ENCODE measurements at regions not wholly inside any gene's neighbourhood (a gene's known extent, or its start where the extent isn't known, plus 50 kb on each side); places are given as distances from the start of the nearest gene placed in this dataset.

DNA sequence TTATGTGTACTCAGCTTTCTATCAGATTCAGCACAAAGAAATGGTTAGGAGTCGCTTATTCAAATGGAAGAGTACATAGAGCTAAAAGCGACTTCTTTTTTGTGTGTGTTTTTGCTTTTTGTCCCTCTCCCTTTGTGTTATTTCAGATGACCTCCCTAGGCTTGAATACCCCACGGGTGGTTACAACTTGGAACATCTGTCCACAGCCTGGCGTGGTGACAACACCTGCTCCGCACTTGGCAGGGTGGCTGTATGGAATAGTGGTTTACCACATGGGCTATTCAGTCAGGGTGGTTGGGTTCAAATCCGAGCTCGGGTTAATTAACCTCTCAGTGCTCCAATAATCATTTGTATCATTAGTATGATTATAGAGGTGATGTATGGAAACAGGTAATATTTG, 151.6 kb upstream of the FREM2 start:
- H3K4me3 ChIP-seq (replicated peaks; ENCODE audit: low read depth, low read length), result no peak overlapping the region
- TF ChIP-seq, protein P1, sequence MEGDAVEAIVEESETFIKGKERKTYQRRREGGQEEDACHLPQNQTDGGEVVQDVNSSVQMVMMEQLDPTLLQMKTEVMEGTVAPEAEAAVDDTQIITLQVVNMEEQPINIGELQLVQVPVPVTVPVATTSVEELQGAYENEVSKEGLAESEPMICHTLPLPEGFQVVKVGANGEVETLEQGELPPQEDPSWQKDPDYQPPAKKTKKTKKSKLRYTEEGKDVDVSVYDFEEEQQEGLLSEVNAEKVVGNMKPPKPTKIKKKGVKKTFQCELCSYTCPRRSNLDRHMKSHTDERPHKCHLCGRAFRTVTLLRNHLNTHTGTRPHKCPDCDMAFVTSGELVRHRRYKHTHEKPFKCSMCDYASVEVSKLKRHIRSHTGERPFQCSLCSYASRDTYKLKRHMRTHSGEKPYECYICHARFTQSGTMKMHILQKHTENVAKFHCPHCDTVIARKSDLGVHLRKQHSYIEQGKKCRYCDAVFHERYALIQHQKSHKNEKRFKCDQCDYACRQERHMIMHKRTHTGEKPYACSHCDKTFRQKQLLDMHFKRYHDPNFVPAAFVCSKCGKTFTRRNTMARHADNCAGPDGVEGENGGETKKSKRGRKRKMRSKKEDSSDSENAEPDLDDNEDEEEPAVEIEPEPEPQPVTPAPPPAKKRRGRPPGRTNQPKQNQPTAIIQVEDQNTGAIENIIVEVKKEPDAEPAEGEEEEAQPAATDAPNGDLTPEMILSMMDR (IDR thresholded peaks at IDR 0.05; ENCODE audit: low read depth, low read length, missing control alignments), result no peak
- no peak for DNase-seq (ENCODE audit: extremely low read depth, low read depth)

DNA sequence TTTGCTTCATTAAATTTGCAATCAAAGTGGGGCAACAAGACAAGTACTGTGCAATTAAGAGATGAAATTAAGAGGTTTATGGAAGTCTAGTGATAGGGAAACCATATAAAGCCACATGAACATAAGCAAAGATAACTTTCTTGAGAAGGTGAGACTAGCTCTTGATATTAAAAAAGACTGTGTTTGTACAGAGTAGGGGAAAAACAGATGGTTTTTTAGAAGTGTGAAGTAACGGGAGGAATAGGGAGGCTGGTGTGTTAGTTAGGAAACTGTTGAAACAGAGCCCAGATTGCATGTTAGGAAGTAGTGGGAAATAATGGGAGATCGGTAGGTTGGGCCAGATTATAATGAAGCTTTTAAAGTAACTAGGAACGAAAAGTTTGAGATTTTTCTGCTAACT, 149.8 kb upstream of the FREM2 start:
- H3K4me3 ChIP-seq (replicated peaks; ENCODE audit: low read depth, low read length), result no peak overlapping the region
- TF ChIP-seq, protein P1 (IDR thresholded peaks at IDR 0.05; ENCODE audit: low read depth, low read length, missing control alignments), result no peak
- DNase-seq (ENCODE audit: extremely low read depth, low read depth), result no peak

DNA sequence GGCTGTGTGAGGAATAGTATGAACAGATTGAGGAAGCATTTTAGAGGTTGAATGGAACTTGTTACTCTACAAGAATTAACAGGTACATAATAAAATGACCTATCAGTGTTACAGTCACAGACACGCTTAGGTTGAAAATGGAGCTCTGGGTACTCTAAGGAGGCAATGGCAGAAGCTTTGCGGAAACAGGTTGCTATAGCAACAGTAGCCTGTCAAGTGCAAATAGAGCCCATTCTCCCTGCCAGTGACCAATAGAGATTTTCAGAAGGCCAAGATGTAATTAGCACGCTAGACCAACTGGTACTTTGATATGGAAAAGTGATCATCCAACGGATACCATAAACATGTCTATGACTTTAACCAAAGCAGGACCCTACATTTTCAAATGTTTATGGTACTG, 148.5 kb upstream of the FREM2 start:
- no peak overlapping the region for H3K4me3 ChIP-seq (replicated peaks; ENCODE audit: low read depth, low read length)
- no peak for DNase-seq (ENCODE audit: extremely low read depth, low read depth)
- TF ChIP-seq, protein P1 (IDR thresholded peaks at IDR 0.05; ENCODE audit: low read depth, low read length, missing control alignments), result no peak

DNA sequence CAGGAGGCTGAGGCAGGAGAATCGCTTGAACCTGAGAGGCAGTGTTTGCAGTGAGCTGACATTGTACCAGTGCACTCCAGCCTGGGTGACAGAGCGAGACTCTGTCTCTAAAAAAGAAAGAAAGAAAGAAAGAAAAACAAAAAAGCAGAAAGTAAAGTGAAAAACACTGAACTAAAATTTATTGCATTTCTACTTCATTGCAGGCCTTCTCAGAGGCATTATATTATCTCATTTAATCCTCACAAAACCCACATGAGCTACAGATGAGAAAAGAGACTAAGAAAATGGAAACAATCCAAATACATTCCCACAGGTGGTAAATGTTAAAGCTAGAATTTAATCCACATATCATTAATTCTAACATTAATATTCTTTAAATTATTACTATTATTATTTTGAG, 147.2 kb upstream of the FREM2 start:
- no peak overlapping the region for H3K4me3 ChIP-seq (replicated peaks; ENCODE audit: low read depth, low read length)
- no peak for DNase-seq (ENCODE audit: extremely low read depth, low read depth)
- TF ChIP-seq, protein P1 (IDR thresholded peaks at IDR 0.05; ENCODE audit: low read depth, low read length, missing control alignments), result no peak

DNA sequence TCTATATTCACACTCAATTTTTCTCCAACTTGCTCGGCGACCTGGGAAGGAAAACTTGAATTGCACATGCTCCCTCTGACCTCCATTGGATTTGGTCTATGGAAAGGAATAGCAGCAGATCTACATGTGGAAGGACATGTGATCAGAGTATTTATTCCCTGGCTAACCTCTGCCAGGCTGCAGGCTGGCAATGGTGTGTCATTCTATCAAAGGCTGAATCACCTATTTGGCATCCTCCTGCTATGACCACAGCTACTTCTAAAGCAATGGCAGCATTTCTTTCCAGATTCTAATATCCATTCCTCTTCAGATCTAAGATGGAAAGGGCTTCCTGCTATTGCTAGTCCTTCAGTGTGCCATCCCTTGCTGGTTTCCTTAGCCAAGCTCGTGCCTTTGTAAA, 144.3 kb upstream of the FREM2 start:
- DNase-seq (ENCODE audit: extremely low read depth, low read depth), result no peak
- no peak overlapping the region for H3K4me3 ChIP-seq (replicated peaks; ENCODE audit: low read depth, low read length)
- TF ChIP-seq, protein P1 (IDR thresholded peaks at IDR 0.05; ENCODE audit: low read depth, low read length, missing control alignments), result no peak

DNA sequence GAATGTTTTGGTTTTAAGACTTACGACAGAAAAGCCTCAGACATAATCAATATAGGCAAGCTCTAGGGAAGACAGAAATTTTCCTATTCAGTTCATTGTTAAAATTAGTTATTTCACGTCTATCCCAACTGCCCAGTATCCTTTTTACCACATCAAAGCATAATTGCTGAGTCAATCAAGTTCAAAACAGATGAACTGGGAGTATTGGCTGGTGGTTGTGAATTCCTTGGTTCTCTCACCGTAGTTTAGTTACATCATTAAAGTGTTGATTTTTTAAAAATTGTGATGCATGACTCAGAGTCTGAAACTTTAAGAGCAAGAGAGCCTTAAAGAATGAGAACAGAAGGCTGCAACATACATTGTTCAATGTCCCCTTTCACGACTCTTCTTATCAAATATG, 143.3 kb upstream of the FREM2 start:
- TF ChIP-seq, protein P1 (IDR thresholded peaks at IDR 0.05; ENCODE audit: low read depth, low read length, missing control alignments), result no peak
- no peak overlapping the region for H3K4me3 ChIP-seq (replicated peaks; ENCODE audit: low read depth, low read length)
- no peak for DNase-seq (ENCODE audit: extremely low read depth, low read depth)

DNA sequence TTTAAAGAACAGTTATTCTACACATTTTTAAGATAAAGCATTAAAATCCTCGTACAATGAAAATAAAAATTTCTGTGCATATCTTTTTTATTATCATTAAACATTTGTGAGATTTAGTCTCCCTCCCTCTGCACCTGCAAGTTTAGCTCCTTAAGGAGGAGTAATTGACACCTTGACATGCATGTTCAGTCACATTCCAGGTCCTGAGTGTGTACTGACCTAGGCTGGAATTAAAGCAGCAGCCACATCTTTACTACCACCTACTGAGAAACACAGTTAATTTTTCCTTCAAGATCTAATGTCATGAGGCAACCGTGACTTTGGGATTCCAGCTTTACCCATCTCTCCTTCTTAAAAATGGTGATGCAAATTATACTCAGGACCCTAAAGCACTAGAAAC, 123.1 kb upstream of the FREM2 start:
- no peak overlapping the region for H3K4me3 ChIP-seq (replicated peaks; ENCODE audit: low read depth, low read length)
- no peak for DNase-seq (ENCODE audit: extremely low read depth, low read depth)
- TF ChIP-seq, protein P1 (IDR thresholded peaks at IDR 0.05; ENCODE audit: low read depth, low read length, missing control alignments), result no peak

All from HFF-Myc (cell line).